ENCODE measurements at regions not wholly inside any gene's neighbourhood (a gene's known extent, or its start where the extent isn't known, plus 50 kb on each side); places are given as distances from the start of the nearest gene placed in this dataset.

DNA sequence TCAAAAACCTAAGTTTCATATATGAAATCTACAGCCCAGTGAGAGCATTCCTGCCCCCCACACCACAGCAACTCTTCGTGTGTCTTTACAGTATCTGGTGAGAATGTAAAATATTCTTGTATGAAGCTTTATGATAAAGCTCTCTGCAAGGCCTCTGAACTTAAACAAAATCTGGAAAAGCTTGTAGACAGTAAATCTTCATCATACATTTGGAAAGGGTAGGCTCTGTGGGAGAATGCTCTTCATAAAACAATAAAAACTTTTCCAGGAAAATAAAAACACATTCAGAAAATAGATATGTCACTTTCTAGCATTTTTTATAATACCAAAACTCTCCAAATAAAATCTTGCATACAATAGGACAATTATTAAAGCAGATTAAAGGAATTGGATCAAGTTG lies 1009.5 kb downstream of the NAALADL2 start:
- TF ChIP-seq POLR2A (IDR thresholded peaks at IDR 0.05; ENCODE audit: low read length), result no peak
- no peak for TF ChIP-seq GATA1 (IDR thresholded peaks at IDR 0.05; ENCODE audit: low read depth, low read length)

All from erythroblast (primary cell).